ENCODE measurements at regions not wholly inside any gene's neighbourhood (a gene's known extent, or its start where the extent isn't known, plus 50 kb on each side); places are given as distances from the start of the nearest gene placed in this dataset.

DNA sequence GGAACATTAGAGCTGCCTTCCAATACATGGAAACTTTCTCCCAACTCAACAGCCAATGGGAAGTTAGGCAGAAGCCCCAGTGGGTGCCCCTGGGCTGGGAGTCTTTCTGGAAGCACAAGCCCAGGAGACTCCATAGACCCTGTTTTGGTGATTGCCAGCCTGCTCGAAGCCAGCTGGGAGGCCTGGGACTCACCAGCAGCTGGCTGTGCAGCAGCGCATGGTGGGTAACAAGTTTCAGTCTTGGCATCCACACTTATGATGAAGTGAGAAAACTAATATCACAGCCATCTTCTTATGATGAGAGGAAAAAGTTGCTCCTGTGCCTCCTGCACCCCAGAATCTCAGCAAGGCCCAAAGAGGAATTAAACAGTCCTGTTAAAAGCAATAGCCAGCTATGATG lies 522.5 kb upstream of the CDH5 start:
- no peak for DNase-seq (ENCODE audit: low read depth)
- no peak for TF ChIP-seq CTCF (conservative IDR thresholded peaks at IDR 0.05; ENCODE audit: low read depth, low read length)
- no peak overlapping the region for H3K4me3 ChIP-seq (ENCODE audit: low read depth, low read length)

GRCh38 chr16:65842067-65842466 lies 524.4 kb upstream of the CDH5 start:
- no peak overlapping the region for H3K4me3 ChIP-seq (ENCODE audit: low read depth, low read length)
- TF ChIP-seq CTCF (conservative IDR thresholded peaks at IDR 0.05; ENCODE audit: low read depth, low read length), result no peak
- no peak for DNase-seq (ENCODE audit: low read depth)

DNA sequence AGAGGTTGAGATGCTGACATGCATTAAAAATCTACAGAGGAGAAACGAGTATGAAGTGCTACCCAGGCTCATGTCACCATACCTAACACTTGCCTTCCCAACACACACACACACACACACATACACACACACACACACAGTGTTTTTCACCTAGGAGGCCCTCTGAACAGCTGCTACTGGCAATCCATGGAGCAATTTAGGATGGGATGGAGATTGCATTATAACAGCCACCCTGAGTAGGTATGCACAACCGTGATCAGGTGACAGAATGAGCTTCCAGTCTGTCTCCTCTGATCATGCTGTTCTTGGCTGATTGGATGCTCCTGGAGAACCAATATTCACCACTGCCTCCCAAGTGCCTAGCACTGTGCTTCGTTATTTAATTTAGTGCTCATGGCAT lies 528.5 kb upstream of the CDH5 start:
- no peak for DNase-seq (ENCODE audit: low read depth)
- no peak for TF ChIP-seq CTCF (conservative IDR thresholded peaks at IDR 0.05; ENCODE audit: low read depth, low read length)
- no peak overlapping the region for H3K4me3 ChIP-seq (ENCODE audit: low read depth, low read length)

- TF ChIP-seq CTCF (conservative IDR thresholded peaks at IDR 0.05; ENCODE audit: low read depth, low read length), result no peak
- no peak overlapping the region for H3K4me3 ChIP-seq (ENCODE audit: low read depth, low read length)
- no peak for DNase-seq (ENCODE audit: low read depth)
Observed at GRCh38 chr16:65837464-65837863, 529.0 kb upstream of the CDH5 start.

DNA sequence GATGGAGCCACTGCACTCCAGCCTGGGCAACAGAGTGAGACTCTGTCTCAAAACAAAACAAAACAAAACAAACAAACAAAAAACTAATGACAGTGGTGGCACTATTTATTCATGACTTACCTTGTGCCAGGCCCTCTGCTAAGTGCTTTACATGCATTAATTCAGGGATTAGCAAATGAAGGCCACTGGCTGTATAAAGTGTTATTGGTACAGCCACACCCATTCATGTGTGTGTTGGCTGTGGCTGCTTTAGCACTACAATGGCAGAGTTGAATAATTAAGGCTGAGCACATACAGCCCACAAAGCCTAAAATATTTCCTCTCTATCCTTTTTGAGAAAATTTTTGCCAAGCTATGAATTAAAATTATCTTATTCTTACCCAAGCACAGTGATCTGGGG lies 531.8 kb upstream of the CDH5 start:
- DNase-seq (ENCODE audit: low read depth), result no peak
- H3K4me3 ChIP-seq (ENCODE audit: low read depth, low read length), result no peak overlapping the region
- TF ChIP-seq CTCF (conservative IDR thresholded peaks at IDR 0.05; ENCODE audit: low read depth, low read length), result no peak

- TF ChIP-seq CTCF (conservative IDR thresholded peaks at IDR 0.05; ENCODE audit: low read depth, low read length), result no peak
- no peak for DNase-seq (ENCODE audit: low read depth)
- no peak overlapping the region for H3K4me3 ChIP-seq (ENCODE audit: low read depth, low read length)
Observed at GRCh38 chr16:65833171-65833871, 533.2 kb upstream of the CDH5 start.

DNA sequence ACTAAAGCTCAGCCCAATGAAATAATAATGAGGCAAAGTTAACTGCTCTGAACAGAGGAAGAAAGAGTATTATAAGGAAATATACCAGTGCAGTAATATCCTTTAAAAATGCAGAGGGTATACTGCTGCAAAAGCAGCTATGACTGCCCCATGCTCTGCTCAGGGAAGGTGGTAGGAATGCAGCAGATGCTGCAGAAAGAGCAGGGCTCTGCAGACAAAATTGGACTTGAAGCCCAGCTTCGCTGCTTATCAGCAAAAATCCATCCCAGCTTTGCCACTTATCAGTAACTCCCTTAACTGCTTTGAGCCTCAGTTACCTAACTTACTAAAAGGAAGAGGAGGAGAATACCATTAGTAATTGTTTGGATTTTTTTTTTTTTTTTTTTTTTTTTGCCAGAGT lies 533.8 kb upstream of the CDH5 start:
- no peak for DNase-seq (ENCODE audit: low read depth)
- no peak for TF ChIP-seq CTCF (conservative IDR thresholded peaks at IDR 0.05; ENCODE audit: low read depth, low read length)
- no peak overlapping the region for H3K4me3 ChIP-seq (ENCODE audit: low read depth, low read length)
